Upper lobe of left lung (tissue), 6 donors: ENCODE measurements at regions not wholly inside any gene's neighbourhood (a gene's known extent, or its start where the extent isn't known, plus 50 kb on each side); places are given as distances from the start of the nearest gene placed in this dataset.

Source experiments
- ATAC-seq, 2 donors: fragments of 200-7000 bp; cut with Tn5 transposase; one replicate each; pipeline ENCODE4 v1.9.1; 2022; ENCODE audit warnings: mild to moderate bottlenecking in 2 of 2, moderate library complexity in 2 of 2; ENCODE audit not compliant: low FRiP score in 2 of 2
- DNase-seq, 2 donors: peaks; one replicate each; pipeline ENCODE4 v3.0.0-alpha.2; 2019 to 2020
- H3K27ac ChIP-seq, 4 donors: fragments of 200-600 bp; sonication (generic); one replicate each; pipeline ENCODE4 v1.5.1; 2016 to 2019
- H3K27me3 ChIP-seq, 4 donors: fragments of 200-600 bp; sonication (generic); one replicate each; pipeline ENCODE4 v1.5.1; 2017 to 2019
- H3K36me3 ChIP-seq, 4 donors: fragments of 200-600 bp; sonication (generic); one replicate each; pipeline ENCODE4 v1.5.1; 2016 to 2019
- H3K4me1 ChIP-seq, 4 donors: fragments of 200-600 bp; sonication (generic); one replicate each; pipeline ENCODE4 v1.5.1; 2018 to 2019
- H3K4me3 ChIP-seq, 4 donors: fragments of 200-600 bp; sonication (generic); one replicate each; pipeline ENCODE4 v1.5.1; 2017 to 2019; ENCODE audit warnings: mild to moderate bottlenecking in 2 of 4, moderate library complexity in 1 of 4
- H3K9me3 ChIP-seq, 4 donors: fragments of 200-600 bp; sonication (generic); one replicate each; pipeline ENCODE4 v1.5.1; 2018 to 2019
- EP300 ChIP-seq, 4 donors: sonication (generic); formaldehyde crosslinking; IDR thresholded peaks; one replicate each; pipeline ENCODE4 v1.5.1; 2017; ENCODE audit warnings: antibody characterized with exemption in 4 of 4, control low read depth in 2 of 4
- POLR2A ChIP-seq, 4 donors: fragments of 450-650 bp; IDR thresholded peaks; one replicate each; pipeline ENCODE4 v1.5.1; 2016 to 2017; ENCODE audit warnings: antibody characterized with exemption in 4 of 4, mild to moderate bottlenecking in 2 of 4
- POLR2AphosphoS5 ChIP-seq, 2 donors: sonication (generic); formaldehyde crosslinking; IDR thresholded peaks; one replicate each; pipeline ENCODE4 v1.5.1; 2017; ENCODE audit warnings: antibody characterized with exemption in 2 of 2
- WGBS, 2 donors: methylation state at CpG; one replicate each; pipeline ENCODE4 v1.1.5; 2017 to 2018; 5-methylcytosine and 5-hydroxymethylcytosine counted together
- TF ChIP-seq, protein P1 (sequence below), 6 experiments: fragments of 450-650 bp in 4 of 6; fragments of 200-600 bp in 2 of 6; sonication (generic) in 2 of 6; IDR thresholded peaks; one replicate each; pipeline ENCODE4 v1.5.1; 2016 to 2019; ENCODE audit warnings: antibody characterized with exemption in 6 of 6
- donor health status: DM: no; HTN: no; CAD: no; lungs with moderate emphysema.
- donor health status: DM: no; HTN: yes; CAD: no; lungs with severe emphysema.

DNA sequence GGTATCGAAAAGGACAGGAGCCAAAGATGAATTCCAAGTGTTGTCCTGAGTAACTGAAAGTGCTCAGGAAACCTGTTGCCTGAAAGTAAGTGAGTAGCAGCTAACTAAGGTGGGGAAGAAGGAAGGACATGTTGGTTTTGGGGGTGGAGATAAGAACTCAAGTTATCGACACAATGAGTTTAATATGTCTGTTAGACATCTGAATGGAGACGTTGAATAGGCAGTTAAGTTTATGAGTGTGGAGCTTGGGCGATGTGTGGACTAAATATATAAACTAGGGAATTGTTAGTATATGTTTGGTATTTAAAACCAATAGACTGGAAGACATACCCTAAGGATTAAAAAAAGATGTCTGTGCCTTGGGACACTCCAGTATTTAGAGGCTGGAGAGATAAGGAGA, 82.7 kb upstream of the ASIC2 start:
- TF ChIP-seq POLR2AphosphoS5 (IDR thresholded peaks at IDR 0.05): no peak
- TF ChIP-seq, protein P1, sequence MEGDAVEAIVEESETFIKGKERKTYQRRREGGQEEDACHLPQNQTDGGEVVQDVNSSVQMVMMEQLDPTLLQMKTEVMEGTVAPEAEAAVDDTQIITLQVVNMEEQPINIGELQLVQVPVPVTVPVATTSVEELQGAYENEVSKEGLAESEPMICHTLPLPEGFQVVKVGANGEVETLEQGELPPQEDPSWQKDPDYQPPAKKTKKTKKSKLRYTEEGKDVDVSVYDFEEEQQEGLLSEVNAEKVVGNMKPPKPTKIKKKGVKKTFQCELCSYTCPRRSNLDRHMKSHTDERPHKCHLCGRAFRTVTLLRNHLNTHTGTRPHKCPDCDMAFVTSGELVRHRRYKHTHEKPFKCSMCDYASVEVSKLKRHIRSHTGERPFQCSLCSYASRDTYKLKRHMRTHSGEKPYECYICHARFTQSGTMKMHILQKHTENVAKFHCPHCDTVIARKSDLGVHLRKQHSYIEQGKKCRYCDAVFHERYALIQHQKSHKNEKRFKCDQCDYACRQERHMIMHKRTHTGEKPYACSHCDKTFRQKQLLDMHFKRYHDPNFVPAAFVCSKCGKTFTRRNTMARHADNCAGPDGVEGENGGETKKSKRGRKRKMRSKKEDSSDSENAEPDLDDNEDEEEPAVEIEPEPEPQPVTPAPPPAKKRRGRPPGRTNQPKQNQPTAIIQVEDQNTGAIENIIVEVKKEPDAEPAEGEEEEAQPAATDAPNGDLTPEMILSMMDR (IDR thresholded peaks at IDR 0.05): no peak
- no peak for TF ChIP-seq EP300 (IDR thresholded peaks at IDR 0.05)
- TF ChIP-seq POLR2A (IDR thresholded peaks at IDR 0.05): no peak

DNA sequence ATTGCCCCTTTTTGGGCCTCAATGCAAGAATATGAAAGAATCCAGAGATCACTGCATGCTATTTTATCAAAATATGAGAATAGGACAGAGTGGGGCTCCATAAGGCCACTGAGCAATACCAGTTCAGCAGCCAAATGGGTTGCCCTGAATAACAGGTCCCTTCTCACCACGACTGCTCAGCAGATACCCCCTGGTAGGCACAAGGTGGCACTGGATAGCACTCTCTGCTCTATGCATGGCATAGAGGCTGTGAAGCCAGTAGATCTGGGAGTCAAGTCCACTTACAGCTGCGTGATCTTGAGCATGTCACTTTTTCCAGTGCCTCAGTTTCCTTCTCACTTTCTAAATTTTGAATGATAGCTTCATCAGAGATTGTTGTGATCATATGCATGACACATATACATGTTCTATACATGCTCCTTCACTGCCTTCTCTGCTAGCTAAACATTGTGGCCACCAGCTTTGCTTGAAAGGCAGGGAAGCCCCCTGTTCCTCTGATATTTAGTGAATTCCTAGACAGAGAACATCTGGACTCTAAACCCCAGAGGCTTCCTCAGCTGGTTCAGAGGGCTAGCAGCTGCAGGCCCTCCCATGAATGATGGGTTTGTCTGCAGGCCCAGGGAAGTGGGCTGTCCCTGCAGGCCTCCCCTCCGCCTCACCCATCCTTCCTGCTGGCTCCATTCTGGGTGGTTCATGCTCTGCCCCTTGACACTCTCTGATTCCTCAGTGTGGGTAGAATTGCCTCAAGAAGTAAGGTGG, 84.9 kb upstream of the ASIC2 start:
- Histone ChIP-seq H3K27me3 (no peaks in the 10 kb centered on the region), H3K9me3 (no peaks in the 10 kb centered on the region), H3K36me3 (no peaks in the 10 kb centered on the region), H3K4me3 (no peak overlapping the region), H3K27ac (no peak overlapping the region), H3K4me1 (peaks cover 0 to 9% (median 2%) of the 10 kb centered on the region in 4 donors)
- DNase-seq (no peak), ATAC-seq (no peak)
- TF ChIP-seq, protein P1 (IDR thresholded peaks at IDR 0.05): no peak
- TF ChIP-seq POLR2A (IDR thresholded peaks at IDR 0.05): no peak
- no peak for TF ChIP-seq POLR2AphosphoS5 (IDR thresholded peaks at IDR 0.05)
- no peak for TF ChIP-seq EP300 (IDR thresholded peaks at IDR 0.05)
- WGBS, 2 donors: 71 to 74% methylated on average over 3 of the region's 3 CpGs

More for the DNA sequence above, 82.7 kb upstream of the ASIC2 start:
- Histone ChIP-seq H3K27ac (no peak overlapping the region), H3K4me1 (peaks cover 0 to 4% (median under 1%) of the 10 kb centered on the region in 4 donors), H3K27me3 (no peaks in the 10 kb centered on the region), H3K4me3 (no peak overlapping the region), H3K9me3 (no peaks in the 10 kb centered on the region), H3K36me3 (no peaks in the 10 kb centered on the region)
- ATAC-seq (no peak), DNase-seq (no peak)
- 68 to 71% methylated on average over 4 of the region's 4 CpGs for WGBS, 2 donors

DNA sequence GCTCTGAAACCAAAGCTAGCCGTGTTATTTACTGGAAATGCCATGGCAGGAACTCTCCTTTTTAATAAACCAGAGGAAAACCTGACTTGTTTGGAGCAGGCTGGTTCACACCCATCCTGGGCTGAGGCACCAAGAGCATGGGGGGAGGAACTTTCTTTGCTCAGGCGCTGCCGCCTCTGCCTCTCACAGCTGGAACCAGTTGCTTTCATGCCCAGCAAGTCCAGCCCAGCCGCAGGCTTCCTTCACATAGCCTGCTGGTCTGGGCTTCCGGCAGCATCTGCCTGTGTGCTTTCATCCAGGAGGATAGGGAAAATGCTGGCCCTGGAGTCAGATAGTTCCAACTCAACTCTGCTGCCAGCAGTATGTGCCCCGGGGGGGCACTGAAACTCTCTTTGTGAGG, 88.1 kb upstream of the ASIC2 start:
- no peak for DNase-seq
- TF ChIP-seq POLR2AphosphoS5 (IDR thresholded peaks at IDR 0.05): no peak
- TF ChIP-seq EP300 (IDR thresholded peaks at IDR 0.05): no peak
- TF ChIP-seq, protein P1 (IDR thresholded peaks at IDR 0.05): no peak
- TF ChIP-seq POLR2A (IDR thresholded peaks at IDR 0.05): no peak
- no peak overlapping the region for H3K27ac ChIP-seq
- H3K27me3 ChIP-seq: no peaks in the 10 kb centered on the region
- no peak overlapping the region for H3K4me3 ChIP-seq
- H3K4me1 ChIP-seq: peaks cover 0 to 9% (median 2%) of the 10 kb centered on the region in 4 donors
- no peaks in the 10 kb centered on the region for H3K36me3 ChIP-seq
- peak in 1 of 2 donors; percentile 61 for ATAC-seq
- 26 to 34% methylated on average over 4 to 6 of the region's 6 CpGs for WGBS, 2 donors
- H3K9me3 ChIP-seq: no peaks in the 10 kb centered on the region

DNA sequence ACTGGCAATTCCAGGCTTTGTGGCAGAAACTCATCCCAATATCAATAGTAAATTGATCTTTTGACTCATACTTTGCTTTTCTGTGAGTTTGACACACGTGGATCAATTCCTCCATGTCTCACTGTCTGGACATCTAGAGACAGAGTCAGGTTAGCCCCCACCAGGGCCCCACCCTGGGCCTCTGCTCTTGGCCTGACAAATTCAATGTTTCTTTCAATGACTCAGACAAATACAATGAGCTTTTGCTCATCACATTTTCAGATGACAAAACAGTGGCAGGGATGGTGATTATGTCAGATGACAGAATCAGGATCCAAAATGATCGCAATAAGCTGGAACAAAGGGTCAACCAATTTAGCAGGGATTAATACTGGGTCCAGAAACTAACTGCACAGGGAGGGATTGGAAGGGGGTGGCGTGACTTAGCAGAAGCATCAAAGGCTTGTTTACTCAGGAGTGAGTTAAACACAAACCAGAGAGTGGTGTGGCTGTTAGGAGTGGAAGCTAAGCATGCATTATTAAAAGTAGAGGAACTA, 90.5 kb upstream of the ASIC2 start:
- H3K36me3 ChIP-seq: no peaks in the 10 kb centered on the region
- no peaks in the 10 kb centered on the region for H3K27me3 ChIP-seq
- ATAC-seq (no peak), DNase-seq (no peak)
- H3K9me3 ChIP-seq: no peaks in the 10 kb centered on the region
- WGBS, 2 donors: 75 to 78% methylated on average over 3 of the region's 3 CpGs
- H3K4me1 ChIP-seq: peaks cover 0 to 9% (median 2%) of the 10 kb centered on the region in 4 donors
- no peak overlapping the region for H3K4me3 ChIP-seq
- H3K27ac ChIP-seq: no peak overlapping the region
- no peak for TF ChIP-seq POLR2A (IDR thresholded peaks at IDR 0.05)
- TF ChIP-seq EP300 (IDR thresholded peaks at IDR 0.05): no peak
- TF ChIP-seq, protein P1 (IDR thresholded peaks at IDR 0.05): no peak
- no peak for TF ChIP-seq POLR2AphosphoS5 (IDR thresholded peaks at IDR 0.05)
